ENCODE measurements at regions not wholly inside any gene's neighbourhood (a gene's known extent, or its start where the extent isn't known, plus 50 kb on each side); places are given as distances from the start of the nearest gene placed in this dataset.
"Not testable (repeated sequence)": the region's sequence is repeated elsewhere in the genome, so short reads cannot be mapped to it uniquely, and the experiment has no call there.

DNA sequence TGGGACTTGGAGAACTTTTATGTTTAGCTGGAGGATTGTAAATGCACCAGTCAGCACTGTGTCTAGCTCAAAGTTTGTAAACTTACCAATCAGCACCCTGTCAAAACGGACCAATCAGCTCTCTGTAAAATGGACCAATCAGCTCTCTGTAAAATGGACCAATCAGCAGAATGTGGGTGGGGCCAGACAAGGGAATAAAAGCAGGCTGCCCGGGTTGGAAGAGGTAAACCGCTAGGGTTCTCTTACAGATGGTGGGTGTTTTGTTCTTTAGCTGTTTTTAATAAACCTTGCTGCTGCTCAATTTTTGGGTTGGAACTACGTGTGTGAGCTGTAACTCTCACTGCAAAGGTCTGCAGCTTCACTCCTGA, 57.6 kb upstream of the GBA3 start:
- TF ChIP-seq, protein P1, sequence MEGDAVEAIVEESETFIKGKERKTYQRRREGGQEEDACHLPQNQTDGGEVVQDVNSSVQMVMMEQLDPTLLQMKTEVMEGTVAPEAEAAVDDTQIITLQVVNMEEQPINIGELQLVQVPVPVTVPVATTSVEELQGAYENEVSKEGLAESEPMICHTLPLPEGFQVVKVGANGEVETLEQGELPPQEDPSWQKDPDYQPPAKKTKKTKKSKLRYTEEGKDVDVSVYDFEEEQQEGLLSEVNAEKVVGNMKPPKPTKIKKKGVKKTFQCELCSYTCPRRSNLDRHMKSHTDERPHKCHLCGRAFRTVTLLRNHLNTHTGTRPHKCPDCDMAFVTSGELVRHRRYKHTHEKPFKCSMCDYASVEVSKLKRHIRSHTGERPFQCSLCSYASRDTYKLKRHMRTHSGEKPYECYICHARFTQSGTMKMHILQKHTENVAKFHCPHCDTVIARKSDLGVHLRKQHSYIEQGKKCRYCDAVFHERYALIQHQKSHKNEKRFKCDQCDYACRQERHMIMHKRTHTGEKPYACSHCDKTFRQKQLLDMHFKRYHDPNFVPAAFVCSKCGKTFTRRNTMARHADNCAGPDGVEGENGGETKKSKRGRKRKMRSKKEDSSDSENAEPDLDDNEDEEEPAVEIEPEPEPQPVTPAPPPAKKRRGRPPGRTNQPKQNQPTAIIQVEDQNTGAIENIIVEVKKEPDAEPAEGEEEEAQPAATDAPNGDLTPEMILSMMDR (IDR thresholded peaks at IDR 0.05) = not testable (repeated sequence)
- not testable (repeated sequence) for TF ChIP-seq POLR2A (IDR thresholded peaks at IDR 0.05)
